ENCODE measurements at regions not wholly inside any gene's neighbourhood (a gene's known extent, or its start where the extent isn't known, plus 50 kb on each side); places are given as distances from the start of the nearest gene placed in this dataset.

- peak overlapping the region; percentile 63 for H2AFZ ChIP-seq
- H3K4me2 ChIP-seq (ENCODE audit: low read length), result no peak overlapping the region
- no peak for TF ChIP-seq CTCF (IDR thresholded peaks at IDR 0.05)
- H3K27me3 ChIP-seq (ENCODE audit: control insufficient read depth, insufficient read depth, low read length), result no peaks in the 10 kb centered on the region
- peak overlapping the region; percentile 97 for H3K27ac ChIP-seq
- no peak overlapping the region for H3K9ac ChIP-seq
- no peaks in the 10 kb centered on the region for H3K9me3 ChIP-seq (ENCODE audit: control insufficient read depth, low read length)
- no peak overlapping the region for H3K4me3 ChIP-seq (ENCODE audit: low read depth, low read length)
- H3K36me3 ChIP-seq (ENCODE audit: control insufficient read depth, insufficient read depth, low read length), result no peaks in the 10 kb centered on the region
- peaks cover 69% of the 10 kb centered on the region for H3K4me1 ChIP-seq
- no peaks in the 10 kb centered on the region for H3K79me2 ChIP-seq
Observed at GRCh38 chr20:39873286-39873685, 815.8 kb downstream of the MAFB start.

GRCh38 chr20:39871013-39871412, 818.0 kb downstream of the MAFB start:
- Histone ChIP-seq H3K9me3 (ENCODE audit: control insufficient read depth, low read length) (no peaks in the 10 kb centered on the region), H3K4me1 (peaks cover 49% of the 10 kb centered on the region), H3K4me3 (ENCODE audit: low read depth, low read length) (no peak overlapping the region), H3K27ac (peak overlapping the region; percentile 7), H3K9ac (no peak overlapping the region), H3K4me2 (ENCODE audit: low read length) (no peak overlapping the region), H3K27me3 (ENCODE audit: control insufficient read depth, insufficient read depth, low read length) (no peaks in the 10 kb centered on the region), H3K79me2 (no peaks in the 10 kb centered on the region), H3K36me3 (ENCODE audit: control insufficient read depth, insufficient read depth, low read length) (no peaks in the 10 kb centered on the region), H2AFZ (peak overlapping the region; percentile 25)
- TF ChIP-seq CTCF (IDR thresholded peaks at IDR 0.05), result no peak

- no peak overlapping the region for H3K27ac ChIP-seq
- no peaks in the 10 kb centered on the region for H3K79me2 ChIP-seq
- peaks cover 8% of the 10 kb centered on the region for H3K4me1 ChIP-seq
- H3K27me3 ChIP-seq (ENCODE audit: control insufficient read depth, insufficient read depth, low read length), result no peaks in the 10 kb centered on the region
- H3K9ac ChIP-seq, result no peak overlapping the region
- H2AFZ ChIP-seq, result peak overlapping the region; percentile 4
- no peak overlapping the region for H3K4me3 ChIP-seq (ENCODE audit: low read depth, low read length)
- no peaks in the 10 kb centered on the region for H3K9me3 ChIP-seq (ENCODE audit: control insufficient read depth, low read length)
- no peak overlapping the region for H3K4me2 ChIP-seq (ENCODE audit: low read length)
- H3K36me3 ChIP-seq (ENCODE audit: control insufficient read depth, insufficient read depth, low read length), result no peaks in the 10 kb centered on the region
- no peak for TF ChIP-seq CTCF (IDR thresholded peaks at IDR 0.05)
Observed at GRCh38 chr20:39865446-39865845, 823.6 kb downstream of the MAFB start.

GRCh38 chr20:39862470-39862891, 826.6 kb downstream of the MAFB start:
- no peaks in the 10 kb centered on the region for H3K27me3 ChIP-seq (ENCODE audit: control insufficient read depth, insufficient read depth, low read length)
- H3K79me2 ChIP-seq, result no peaks in the 10 kb centered on the region
- TF ChIP-seq CTCF (IDR thresholded peaks at IDR 0.05), result no peak
- H3K36me3 ChIP-seq (ENCODE audit: control insufficient read depth, insufficient read depth, low read length), result no peaks in the 10 kb centered on the region
- peak overlapping the region; percentile 61 for H2AFZ ChIP-seq
- H3K4me2 ChIP-seq (ENCODE audit: low read length), result no peak overlapping the region
- no peaks in the 10 kb centered on the region for H3K9me3 ChIP-seq (ENCODE audit: control insufficient read depth, low read length)
- no peak overlapping the region for H3K9ac ChIP-seq
- peaks cover 4% of the 10 kb centered on the region for H3K4me1 ChIP-seq
- H3K4me3 ChIP-seq (ENCODE audit: low read depth, low read length), result no peak overlapping the region
- no peak overlapping the region for H3K27ac ChIP-seq

GRCh38 chr20:39861381-39861780, 827.7 kb downstream of the MAFB start:
- Histone ChIP-seq H3K4me2 (ENCODE audit: low read length) (no peak overlapping the region), H3K4me1 (peaks cover 14% of the 10 kb centered on the region), H3K9ac (no peak overlapping the region), H3K27ac (no peak overlapping the region), H2AFZ (peak overlapping the region; percentile 16), H3K27me3 (ENCODE audit: control insufficient read depth, insufficient read depth, low read length) (no peaks in the 10 kb centered on the region), H3K79me2 (no peaks in the 10 kb centered on the region), H3K4me3 (ENCODE audit: low read depth, low read length) (no peak overlapping the region), H3K9me3 (ENCODE audit: control insufficient read depth, low read length) (no peaks in the 10 kb centered on the region), H3K36me3 (ENCODE audit: control insufficient read depth, insufficient read depth, low read length) (no peaks in the 10 kb centered on the region)
- TF ChIP-seq CTCF (IDR thresholded peaks at IDR 0.05), result no peak

Measured in parathyroid adenoma (tissue), 2 donors.